IMR-90 (cell line): ENCODE measurements at regions not wholly inside any gene's neighbourhood (a gene's known extent, or its start where the extent isn't known, plus 50 kb on each side); places are given as distances from the start of the nearest gene placed in this dataset.

ENCODE experiments used
- ATAC-seq: fragments of 200-7000 bp; cut with Tn5 transposase; 2 replicates; pipeline ENCODE4 v1.9.1; 2020; ENCODE audit warnings: low read depth, mild to moderate bottlenecking, moderate library complexity
- BruUV-seq: library from RNA; stranded (reverse); fragments of 400-500 nt; replicated peaks from 2 replicates; lab custom pipeline; 2021; lab: Mats Ljungman, UMichigan
- CTCF ChIA-PET: fragments of 300-600 bp; formaldehyde crosslinking; extraction: SDS; loops from one replicate; lab custom pipeline; 2021; ENCODE audit warnings: antibody characterized with exemption; lab: Yijun Ruan, JAX
- POLR2A ChIA-PET: fragments of 300-600 bp; sonication (Branson Sonifier 250); formaldehyde crosslinking; loops from one replicate; lab custom pipeline; 2022; ENCODE audit warnings: antibody characterized with exemption; ENCODE audit not compliant: unreplicated experiment; lab: Charles Lee
- DNase-seq: peaks from one replicate; pipeline ENCODE4 v3.0.0; 2013
- H2AFZ ChIP-seq: replicated peaks from 2 replicates; pipeline ENCODE3; 2013; ENCODE audit warnings: low read length, mild to moderate bottlenecking; ENCODE audit not compliant: poor library complexity
- H2AK5ac ChIP-seq: 2 replicates; pipeline ENCODE4 v1.6.1; 2013; ENCODE audit warnings: low read depth, low read length, inconsistent platforms
- H2AK9ac ChIP-seq: replicated peaks from 2 replicates; pipeline ENCODE3; 2013; ENCODE audit warnings: mild to moderate bottlenecking, low read depth, low read length, moderate library complexity; ENCODE audit not compliant: poor library complexity
- H2BK120ac ChIP-seq: 2 replicates; pipeline ENCODE4 v1.6.1; 2013; ENCODE audit warnings: low read depth, low read length, inconsistent platforms
- H2BK15ac ChIP-seq: 3 replicates; pipeline ENCODE4 v1.6.1; 2013; ENCODE audit warnings: low read depth, low read length, inconsistent platforms
- H2BK20ac ChIP-seq: 2 replicates; pipeline ENCODE4 v1.6.1; 2013; ENCODE audit warnings: low read depth, mild to moderate bottlenecking, inconsistent platforms, low read length, moderate library complexity
- H2BK5ac ChIP-seq: 2 replicates; pipeline ENCODE4 v1.6.1; 2013; ENCODE audit warnings: mild to moderate bottlenecking, low read depth, low read length, inconsistent platforms; ENCODE audit not compliant: poor library complexity, severe bottlenecking
- H3K14ac ChIP-seq: replicated peaks from 2 replicates; pipeline ENCODE4 v1.6.1; 2013; ENCODE audit warnings: low read depth, low read length, inconsistent platforms
- H3K18ac ChIP-seq: 2 replicates; pipeline ENCODE4 v1.6.1; 2013; ENCODE audit warnings: low read depth, low read length, control low read depth
- H3K23ac ChIP-seq: 2 replicates; pipeline ENCODE4 v1.6.1; 2013; ENCODE audit warnings: low read depth, low read length, inconsistent platforms
- H3K27ac ChIP-seq: 2 replicates; pipeline ENCODE4 v1.5.1; 2013; ENCODE audit warnings: mild to moderate bottlenecking, control low read depth, low read length; ENCODE audit not compliant: insufficient read depth
- H3K27me3 ChIP-seq: 2 replicates; pipeline ENCODE4 v1.6.1; 2013; ENCODE audit warnings: low read length; ENCODE audit not compliant: control insufficient read depth, insufficient read depth
- H3K36me3 ChIP-seq: 2 replicates; pipeline ENCODE4 v1.6.1; 2013; ENCODE audit warnings: low read length, mixed read lengths; ENCODE audit not compliant: control insufficient read depth, insufficient read depth
- H3K4ac ChIP-seq: 2 replicates; pipeline ENCODE4 v1.6.1; 2013; ENCODE audit warnings: low read depth, low read length, inconsistent platforms
- H3K4me1 ChIP-seq: 2 replicates; pipeline ENCODE4 v1.6.1; 2013; ENCODE audit warnings: low read length, mixed read lengths; ENCODE audit not compliant: control insufficient read depth, insufficient read depth
- H3K4me2 ChIP-seq: 2 replicates; pipeline ENCODE4 v1.6.1; 2013; ENCODE audit warnings: low read depth, mild to moderate bottlenecking, control low read depth, low read length, moderate library complexity
- H3K4me3 ChIP-seq: 2 replicates; pipeline ENCODE4 v1.5.1; 2013; ENCODE audit warnings: low read depth, mild to moderate bottlenecking, control low read depth, low read length, moderate library complexity; ENCODE audit not compliant: insufficient read depth
- H3K56ac ChIP-seq: 2 replicates; pipeline ENCODE4 v1.6.1; 2013; ENCODE audit warnings: low read length, inconsistent platforms; ENCODE audit not compliant: insufficient read depth; ENCODE audit errors: extremely low read depth
- H3K79me1 ChIP-seq, 2 experiments: 2 replicates each; pipeline ENCODE4 v1.6.1; 2013; ENCODE audit warnings: low read length in 2 of 2, inconsistent platforms in 1 of 2, low read depth in 1 of 2
- H3K9ac ChIP-seq: 2 replicates; pipeline ENCODE4 v1.6.1; 2013; ENCODE audit warnings: low read depth, low read length, control low read depth
- H3K9me1 ChIP-seq: 2 replicates; pipeline ENCODE4 v1.6.1; 2013; ENCODE audit warnings: low read length, inconsistent platforms; ENCODE audit not compliant: insufficient read depth
- H3K9me3 ChIP-seq: 2 replicates; pipeline ENCODE4 v1.6.1; 2013; ENCODE audit warnings: low read length; ENCODE audit not compliant: control insufficient read depth, insufficient read depth
- H4K20me1 ChIP-seq: 2 replicates; pipeline ENCODE4 v1.6.1; 2013; ENCODE audit warnings: low read length, inconsistent platforms; ENCODE audit not compliant: insufficient read depth
- H4K5ac ChIP-seq: 2 replicates; pipeline ENCODE4 v1.6.1; 2013; ENCODE audit warnings: mild to moderate bottlenecking, low read depth, low read length, control low read depth
- H4K8ac ChIP-seq, 2 experiments: 2 replicates each; pipeline ENCODE4 v1.6.1; 2013; ENCODE audit warnings: low read depth in 2 of 2, low read length in 2 of 2, control low read depth in 1 of 2, inconsistent platforms in 1 of 2
- H4K91ac ChIP-seq: 2 replicates; pipeline ENCODE4 v1.6.1; 2013; ENCODE audit warnings: low read depth, low read length, inconsistent platforms; ENCODE audit not compliant: insufficient read depth
- BHLHE40 ChIP-seq: fragments of 150-350 bp; IDR thresholded peaks from 2 replicates; pipeline ENCODE4 v1.6.1; 2016; ENCODE audit warnings: mild to moderate bottlenecking, low read depth, low read length
- CEBPB ChIP-seq: IDR thresholded peaks from 2 replicates; pipeline ENCODE4 v1.6.1; 2012; ENCODE audit warnings: low read depth, low read length, improper control_type of control experiment
- MAFK ChIP-seq: IDR thresholded peaks from 2 replicates; pipeline ENCODE4 v1.6.1; 2012; ENCODE audit warnings: low read depth, low read length, improper control_type of control experiment
- MAZ ChIP-seq: IDR thresholded peaks from 2 replicates; pipeline ENCODE4 v1.6.1; 2012; ENCODE audit warnings: low read depth, mild to moderate bottlenecking, low read length, improper control_type of control experiment, moderate library complexity, borderline replicate concordance
- MXI1 ChIP-seq: IDR thresholded peaks from 2 replicates; pipeline ENCODE4 v1.6.1; 2012; ENCODE audit warnings: low read depth, mild to moderate bottlenecking, low read length, moderate library complexity, borderline replicate concordance
- POLR2A ChIP-seq: IDR thresholded peaks from 2 replicates; pipeline ENCODE4 v1.6.1; 2012; ENCODE audit warnings: mild to moderate bottlenecking, low read depth, low read length
- RCOR1 ChIP-seq: IDR thresholded peaks from 2 replicates; pipeline ENCODE4 v1.6.1; 2012; ENCODE audit warnings: mild to moderate bottlenecking, low read length, improper control_type of control experiment; ENCODE audit not compliant: insufficient replicate concordance
- RFX5 ChIP-seq: IDR thresholded peaks from 2 replicates; pipeline ENCODE4 v1.8.0; 2012; ENCODE audit warnings: low read depth, mild to moderate bottlenecking, low read length, moderate library complexity
- SMC3 ChIP-seq: fragments of 150-350 bp; IDR thresholded peaks from 2 replicates; pipeline ENCODE4 v1.6.1; 2016; ENCODE audit warnings: low read depth, mild to moderate bottlenecking, antibody characterized with exemption, low read length, moderate library complexity
- WGBS, 2 experiments: methylation state at CpG; one replicate each; pipeline versions ENCODE4 v1.1.5 to v1.1.7; 2013; ENCODE audit warnings: missing lambda C conversion rate in 2 of 2; ENCODE audit not compliant: insufficient read length in 1 of 2; ENCODE audit errors: extremely low coverage in 2 of 2; 5-methylcytosine and 5-hydroxymethylcytosine counted together
- dilution Hi-C: fragments of 300-500 bp; cut with HindIII; formaldehyde crosslinking; loops from one replicate; pipeline ENCODE4 v1.14.3; 2018; ENCODE audit warnings: low sequenced_read_pairs; ENCODE audit not compliant: unreplicated experiment
- in situ Hi-C: fragments of 300-500 bp; cut with MboI; formaldehyde crosslinking; loops from 3 replicates; pipeline ENCODE4 v1.14.3; 2019; ENCODE audit warnings: low sequenced_read_pairs, inconsistent platforms, mixed read lengths
- intact Hi-C: fragments of 100-400 bp; cut with micrococcal nuclease; formaldehyde crosslinking; loops from 2 replicates; pipeline ENCODE4 v1.10.0; 2022
- TF ChIP-seq, protein P1 (sequence below): fragments of 150-350 bp; IDR thresholded peaks from 2 replicates; pipeline ENCODE4 v1.6.1; 2016; ENCODE audit warnings: low read depth, mild to moderate bottlenecking, low read length, moderate library complexity, borderline replicate concordance
- TF ChIP-seq, protein P2 (sequence below): fragments of 150-350 bp; IDR thresholded peaks from 2 replicates; pipeline ENCODE4 v1.6.1; 2017; ENCODE audit warnings: mild to moderate bottlenecking, antibody characterized with exemption, low read length, low read depth
- TF ChIP-seq, protein P3 (sequence below): conservative IDR thresholded peaks from 2 replicates; pipeline ENCODE4 v1.5.1; 2012; ENCODE audit warnings: mild to moderate bottlenecking, low read depth, low read length, improper control_type of control experiment

DNA sequence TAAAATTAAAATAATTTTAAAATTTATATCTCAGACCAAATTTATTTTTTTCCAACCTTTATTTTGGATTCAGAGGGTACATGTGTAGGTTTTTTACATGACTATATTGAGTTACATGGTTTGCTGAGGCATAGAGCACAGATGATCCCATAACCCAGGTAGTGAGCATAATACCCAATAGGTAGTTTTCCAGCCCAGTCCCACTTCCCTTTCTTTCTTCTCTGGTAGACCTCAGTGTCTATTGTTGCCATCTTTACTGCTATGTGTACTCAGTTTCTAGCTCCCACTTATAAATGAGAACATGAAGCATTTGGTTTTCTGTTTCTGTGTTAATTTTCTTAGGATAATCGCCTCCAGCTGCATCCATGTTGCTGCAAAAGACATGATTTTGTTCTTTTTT, 338.1 kb downstream of the EFHB start:
- Histone ChIP-seq H3K4ac (no peak overlapping the region), H3K9ac (no peak overlapping the region), H2BK20ac (no peak overlapping the region), H2AFZ (no peak overlapping the region), H3K27ac (no peak overlapping the region), H4K8ac (no peak overlapping the region), H3K18ac (no peak overlapping the region), H2BK5ac (no peak overlapping the region), H3K9me1 (no peaks in the 10 kb centered on the region), H3K4me2 (no peak overlapping the region), H3K23ac (no peak overlapping the region), H4K91ac (no peak overlapping the region), H3K56ac (no peak overlapping the region), H2BK120ac (no peak overlapping the region), H3K4me1 (no peaks in the 10 kb centered on the region), H3K4me3 (no peak overlapping the region), H4K20me1 (no peaks in the 10 kb centered on the region), H3K36me3 (no peaks in the 10 kb centered on the region), H2BK15ac (no peak overlapping the region), H3K79me1 (no peaks in the 10 kb centered on the region), H3K27me3 (no peaks in the 10 kb centered on the region), H3K9me3 (peaks cover 2% of the 10 kb centered on the region; the same call in 1 of the 2 replicates), H4K5ac (no peak overlapping the region), H2AK9ac (no peak overlapping the region), H3K14ac (no peak overlapping the region), H2AK5ac (no peak overlapping the region)
- intact Hi-C loops (no loop called here), dilution Hi-C loops (no loop called here), in situ Hi-C loops (no loop called here)
- DNase-seq = no peak
- no peak for ATAC-seq
- TF ChIP-seq MXI1 = no peak
- no peak for TF ChIP-seq RFX5
- no peak for TF ChIP-seq BHLHE40
- TF ChIP-seq MAZ = no peak
- no peak for TF ChIP-seq MAFK
- no peak for TF ChIP-seq SMC3
- TF ChIP-seq RCOR1 = no peak
- TF ChIP-seq, protein P1, sequence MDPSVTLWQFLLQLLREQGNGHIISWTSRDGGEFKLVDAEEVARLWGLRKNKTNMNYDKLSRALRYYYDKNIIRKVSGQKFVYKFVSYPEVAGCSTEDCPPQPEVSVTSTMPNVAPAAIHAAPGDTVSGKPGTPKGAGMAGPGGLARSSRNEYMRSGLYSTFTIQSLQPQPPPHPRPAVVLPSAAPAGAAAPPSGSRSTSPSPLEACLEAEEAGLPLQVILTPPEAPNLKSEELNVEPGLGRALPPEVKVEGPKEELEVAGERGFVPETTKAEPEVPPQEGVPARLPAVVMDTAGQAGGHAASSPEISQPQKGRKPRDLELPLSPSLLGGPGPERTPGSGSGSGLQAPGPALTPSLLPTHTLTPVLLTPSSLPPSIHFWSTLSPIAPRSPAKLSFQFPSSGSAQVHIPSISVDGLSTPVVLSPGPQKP = no peak
- TF ChIP-seq, protein P2, sequence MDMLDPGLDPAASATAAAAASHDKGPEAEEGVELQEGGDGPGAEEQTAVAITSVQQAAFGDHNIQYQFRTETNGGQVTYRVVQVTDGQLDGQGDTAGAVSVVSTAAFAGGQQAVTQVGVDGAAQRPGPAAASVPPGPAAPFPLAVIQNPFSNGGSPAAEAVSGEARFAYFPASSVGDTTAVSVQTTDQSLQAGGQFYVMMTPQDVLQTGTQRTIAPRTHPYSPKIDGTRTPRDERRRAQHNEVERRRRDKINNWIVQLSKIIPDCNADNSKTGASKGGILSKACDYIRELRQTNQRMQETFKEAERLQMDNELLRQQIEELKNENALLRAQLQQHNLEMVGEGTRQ = no peak
- TF ChIP-seq CEBPB = no peak
- TF ChIP-seq POLR2A = no peak
- TF ChIP-seq, protein P3, sequence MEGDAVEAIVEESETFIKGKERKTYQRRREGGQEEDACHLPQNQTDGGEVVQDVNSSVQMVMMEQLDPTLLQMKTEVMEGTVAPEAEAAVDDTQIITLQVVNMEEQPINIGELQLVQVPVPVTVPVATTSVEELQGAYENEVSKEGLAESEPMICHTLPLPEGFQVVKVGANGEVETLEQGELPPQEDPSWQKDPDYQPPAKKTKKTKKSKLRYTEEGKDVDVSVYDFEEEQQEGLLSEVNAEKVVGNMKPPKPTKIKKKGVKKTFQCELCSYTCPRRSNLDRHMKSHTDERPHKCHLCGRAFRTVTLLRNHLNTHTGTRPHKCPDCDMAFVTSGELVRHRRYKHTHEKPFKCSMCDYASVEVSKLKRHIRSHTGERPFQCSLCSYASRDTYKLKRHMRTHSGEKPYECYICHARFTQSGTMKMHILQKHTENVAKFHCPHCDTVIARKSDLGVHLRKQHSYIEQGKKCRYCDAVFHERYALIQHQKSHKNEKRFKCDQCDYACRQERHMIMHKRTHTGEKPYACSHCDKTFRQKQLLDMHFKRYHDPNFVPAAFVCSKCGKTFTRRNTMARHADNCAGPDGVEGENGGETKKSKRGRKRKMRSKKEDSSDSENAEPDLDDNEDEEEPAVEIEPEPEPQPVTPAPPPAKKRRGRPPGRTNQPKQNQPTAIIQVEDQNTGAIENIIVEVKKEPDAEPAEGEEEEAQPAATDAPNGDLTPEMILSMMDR = no peak
- ChIA-PET CTCF (no interaction called here), POLR2A (no interaction called here)
- WGBS, 2 experiments = no CpG with 5 or more reads among the region's 1 CpG
- BruUV-seq = no TSS peak
